Stomach (tissue), 4 donors: ENCODE measurements at regions not wholly inside any gene's neighbourhood (a gene's known extent, or its start where the extent isn't known, plus 50 kb on each side); places are given as distances from the start of the nearest gene placed in this dataset.

Experiments
- EP300 ChIP-seq: sonication (generic); formaldehyde crosslinking; IDR thresholded peaks from one replicate; pipeline ENCODE4 v1.6.1; 2017; ENCODE audit warnings: antibody characterized with exemption
- POLR2A ChIP-seq, 4 donors: fragments of 450-650 bp; IDR thresholded peaks; one replicate each; pipeline ENCODE4 v1.6.1; 2016; ENCODE audit warnings: antibody characterized with exemption in 4 of 4, control low read depth in 2 of 4, mild to moderate bottlenecking in 1 of 4, moderate library complexity in 1 of 4
- POLR2AphosphoS5 ChIP-seq, 3 donors: sonication (generic); formaldehyde crosslinking; IDR thresholded peaks; one replicate each; pipeline ENCODE4 v1.6.1; 2016; ENCODE audit warnings: antibody characterized with exemption in 3 of 3
- TF ChIP-seq, protein P1 (sequence below), 7 experiments: fragments of 450-650 bp in 4 of 7; fragments of 200-600 bp in 3 of 7; sonication (generic) in 3 of 7; IDR thresholded peaks; one replicate each; pipeline ENCODE4 v1.5.1; 2016 to 2019; ENCODE audit warnings: antibody characterized with exemption in 7 of 7, control low read depth in 2 of 7, mild to moderate bottlenecking in 1 of 7

DNA sequence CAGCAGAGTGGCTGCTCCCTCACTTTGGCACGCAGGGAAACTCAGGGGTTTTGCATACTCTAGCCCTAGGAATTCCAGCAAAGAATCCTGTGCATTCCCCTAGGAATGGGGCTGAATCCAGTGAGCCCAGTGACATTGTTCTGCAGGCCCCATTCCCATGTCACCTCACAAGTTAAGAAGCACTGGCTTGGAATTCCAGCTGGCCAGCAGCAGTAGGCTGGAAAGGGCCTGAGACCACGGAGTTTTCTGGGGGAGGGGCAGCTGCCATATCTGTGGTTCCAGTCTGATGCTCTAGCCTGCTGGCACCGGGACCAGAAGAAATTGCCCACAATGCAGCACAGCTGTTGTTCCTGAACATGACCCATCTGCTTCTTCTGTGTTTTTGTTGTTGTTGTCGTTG is 217.6 kb upstream of the DMRTA1 start:
- TF ChIP-seq POLR2A (IDR thresholded peaks at IDR 0.05) (no peak), POLR2AphosphoS5 (IDR thresholded peaks at IDR 0.05) (no peak), EP300 (no peak)
- TF ChIP-seq, protein P1, sequence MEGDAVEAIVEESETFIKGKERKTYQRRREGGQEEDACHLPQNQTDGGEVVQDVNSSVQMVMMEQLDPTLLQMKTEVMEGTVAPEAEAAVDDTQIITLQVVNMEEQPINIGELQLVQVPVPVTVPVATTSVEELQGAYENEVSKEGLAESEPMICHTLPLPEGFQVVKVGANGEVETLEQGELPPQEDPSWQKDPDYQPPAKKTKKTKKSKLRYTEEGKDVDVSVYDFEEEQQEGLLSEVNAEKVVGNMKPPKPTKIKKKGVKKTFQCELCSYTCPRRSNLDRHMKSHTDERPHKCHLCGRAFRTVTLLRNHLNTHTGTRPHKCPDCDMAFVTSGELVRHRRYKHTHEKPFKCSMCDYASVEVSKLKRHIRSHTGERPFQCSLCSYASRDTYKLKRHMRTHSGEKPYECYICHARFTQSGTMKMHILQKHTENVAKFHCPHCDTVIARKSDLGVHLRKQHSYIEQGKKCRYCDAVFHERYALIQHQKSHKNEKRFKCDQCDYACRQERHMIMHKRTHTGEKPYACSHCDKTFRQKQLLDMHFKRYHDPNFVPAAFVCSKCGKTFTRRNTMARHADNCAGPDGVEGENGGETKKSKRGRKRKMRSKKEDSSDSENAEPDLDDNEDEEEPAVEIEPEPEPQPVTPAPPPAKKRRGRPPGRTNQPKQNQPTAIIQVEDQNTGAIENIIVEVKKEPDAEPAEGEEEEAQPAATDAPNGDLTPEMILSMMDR (IDR thresholded peaks at IDR 0.05), result no peak
